K562 (cell line): ENCODE measurements at regions not wholly inside any gene's neighbourhood (a gene's known extent, or its start where the extent isn't known, plus 50 kb on each side); places are given as distances from the start of the nearest gene placed in this dataset.

Experiments
- ATAC-seq: fragments of 200-7000 bp; cut with Tn5 transposase; 3 replicates; pipeline ENCODE4 v1.9.1; 2020; ENCODE audit warnings: moderate library complexity
- BruUV-seq: library from RNA; stranded (reverse); fragments of 400-500 nt; replicated peaks from 2 replicates; lab custom pipeline; 2021; lab: Mats Ljungman, UMichigan
- CTCF ChIA-PET: fragments of 300-600 bp; formaldehyde crosslinking; extraction: SDS; loops from one replicate; lab custom pipeline; 2021; ENCODE audit warnings: low intra/inter-chr PET ratio; lab: Yijun Ruan, JAX
- POLR2A ChIA-PET: fragments of 300-600, 350-650 bp; sonication (Branson Sonifier 250); formaldehyde crosslinking; extraction: SDS; loops from one replicate; lab custom pipeline; 2021; ENCODE audit warnings: antibody characterized with exemption, inconsistent platforms; lab: Yijun Ruan, JAX
- DNase-seq, 4 experiments: peaks; one replicate each; pipeline versions ENCODE4 v3.0.0 to v3.0.0-alpha.2; 2011 to 2018; ENCODE audit warnings: low spot score in 3 of 4, mixed read lengths in 3 of 4; ENCODE audit errors: extremely low read depth in 1 of 4
- FAIRE-seq: peaks from 2 replicates; lab custom pipeline; 2011; peaks lifted over from hg19 to GRCh38; lab: Jason Lieb, UNC
- H2AFZ ChIP-seq: 2 replicates; pipeline ENCODE4 v1.6.0; 2011; ENCODE audit warnings: low read depth, low read length, control low read depth, inconsistent platforms
- H3K27ac ChIP-seq: fragments of 200-600 bp; 3 replicates; pipeline ENCODE4 v1.8.0; 2011; ENCODE audit warnings: low read depth, mild to moderate bottlenecking, control low read depth, inconsistent platforms, low read length, moderate library complexity, mixed read lengths; ENCODE audit errors: extremely low read depth
- H3K27me3 ChIP-seq, 2 experiments: fragments of 300-600 bp in 1 of 2; 2 replicates in 1 of 2; 3 replicates in 1 of 2; pipeline versions ENCODE4 v1.6.0 to v1.8.0; 2011; ENCODE audit warnings: inconsistent platforms in 2 of 2, low read length in 2 of 2, mild to moderate bottlenecking in 1 of 2, mixed read lengths in 1 of 2, moderate library complexity in 1 of 2; ENCODE audit not compliant: control insufficient read depth in 2 of 2, insufficient read depth in 2 of 2
- H3K36me3 ChIP-seq: fragments of 300-600 bp; 3 replicates; pipeline ENCODE4 v1.8.0; 2011; ENCODE audit warnings: mild to moderate bottlenecking, low read length, inconsistent platforms; ENCODE audit not compliant: control insufficient read depth, insufficient read depth
- H3K4me1 ChIP-seq, 2 experiments: fragments of 200-600 bp in 1 of 2; replicated peaks in 1 of 2; 2 replicates in 1 of 2; 3 replicates in 1 of 2; pipeline versions ENCODE4 v1.5.1 to v1.8.0; 2011; ENCODE audit warnings: inconsistent platforms in 2 of 2, low read length in 2 of 2, mild to moderate bottlenecking in 1 of 2, mixed read lengths in 1 of 2, moderate library complexity in 1 of 2; ENCODE audit not compliant: control insufficient read depth in 2 of 2, insufficient read depth in 2 of 2
- H3K4me2 ChIP-seq: 2 replicates; pipeline ENCODE4 v1.6.1; 2011; ENCODE audit warnings: low read length, control low read depth, inconsistent platforms, mixed read lengths; ENCODE audit not compliant: insufficient read depth
- H3K4me3 ChIP-seq: fragments of 200-600 bp; sonication (generic), shearing (Covaris generic); 2 replicates; pipeline ENCODE4 v1.5.1; 2016; ENCODE audit warnings: control low read depth, inconsistent platforms
- H3K79me2 ChIP-seq: fragments of 200-600 bp; 3 replicates; pipeline ENCODE4 v1.8.0; 2011; ENCODE audit warnings: low read length, inconsistent platforms; ENCODE audit not compliant: control insufficient read depth, insufficient read depth
- H3K9ac ChIP-seq, 2 experiments: 2 replicates each; pipeline versions ENCODE4 v1.6.0 to v1.6.1; 2011; ENCODE audit warnings: low read depth in 2 of 2, low read length in 2 of 2, control low read depth in 1 of 2, inconsistent platforms in 1 of 2, mild to moderate bottlenecking in 1 of 2, mixed read lengths in 1 of 2; ENCODE audit not compliant: insufficient read depth in 1 of 2
- H3K9me1 ChIP-seq: one replicate; pipeline ENCODE4 v1.6.0; 2011; ENCODE audit warnings: inconsistent platforms, mild to moderate bottlenecking, low read length, moderate library complexity; ENCODE audit not compliant: control insufficient read depth, insufficient read depth
- H3K9me3 ChIP-seq: replicated peaks from 2 replicates; pipeline ENCODE4 v1.5.1; 2011; ENCODE audit warnings: low read depth, low read length, inconsistent platforms; ENCODE audit not compliant: control insufficient read depth, insufficient read depth
- H4K20me1 ChIP-seq: replicated peaks from 2 replicates; pipeline ENCODE4 v1.6.1; 2011; ENCODE audit warnings: low read length, inconsistent platforms, mixed read lengths; ENCODE audit not compliant: control insufficient read depth, insufficient read depth
- CBFB ChIP-seq: sonication (generic); formaldehyde crosslinking; IDR thresholded peaks from 2 replicates; pipeline ENCODE4 v1.4.0; 2020; ENCODE audit warnings: mild to moderate bottlenecking, missing genetic modification reagents
- IFI16 ChIP-seq: fragments of 250-450 bp; sonication (Bioruptor Pico); IDR thresholded peaks from 2 replicates; pipeline ENCODE4 v2.1.2; 2022; ENCODE audit warnings: mild to moderate bottlenecking, inconsistent platforms
- MIER1 ChIP-seq: fragments of 450-650 bp; IDR thresholded peaks from 2 replicates; pipeline ENCODE4 v1.6.1; 2016; ENCODE audit warnings: antibody characterized with exemption, mild to moderate bottlenecking, low read depth
- PTRF ChIP-seq: fragments of 450-650 bp; IDR thresholded peaks from 2 replicates; pipeline ENCODE4 v1.6.1; 2016; ENCODE audit warnings: mild to moderate bottlenecking, missing genetic modification characterization, missing compliant biosample characterization
- TFAP4 ChIP-seq: sonication (generic); formaldehyde crosslinking; IDR thresholded peaks from 2 replicates; pipeline ENCODE4 v1.8.0; 2022; ENCODE audit warnings: missing genetic modification reagents, mild to moderate bottlenecking, moderate library complexity, borderline replicate concordance
- ZBTB49 ChIP-seq: sonication (generic); formaldehyde crosslinking; IDR thresholded peaks from 2 replicates; pipeline ENCODE4 v1.8.0; 2022; ENCODE audit warnings: missing genetic modification reagents, mild to moderate bottlenecking, borderline replicate concordance
- WGBS: fragments of 100-300 bp; shearing (Covaris generic); methylation state at CpG from one replicate; pipeline ENCODE4 v1.1.6; 2016; ENCODE audit warnings: low coverage, mixed read lengths; ENCODE audit not compliant: insufficient coverage; ENCODE audit errors: missing lambda C conversion rate; 5-methylcytosine and 5-hydroxymethylcytosine counted together
- in situ Hi-C: fragments of 300-500 bp; cut with MboI; formaldehyde crosslinking; loops from 4 replicates; pipeline ENCODE4 v1.15.0; 2018; ENCODE audit warnings: inconsistent platforms, mixed read lengths
- intact Hi-C: fragments of 100-400 bp; cut with micrococcal nuclease; formaldehyde crosslinking; loops from 2 replicates; pipeline ENCODE4 v1.14.2; 2022

- Histone ChIP-seq H3K27me3 (no peaks in the 10 kb centered on the region), H3K9me3 (no peaks in the 10 kb centered on the region), H3K27ac (no peak overlapping the region), H3K4me2 (no peak overlapping the region), H2AFZ (no peak overlapping the region), H3K79me2 (no peaks in the 10 kb centered on the region), H3K9me1 (no peaks in the 10 kb centered on the region), H4K20me1 (no peaks in the 10 kb centered on the region), H3K4me3 (no peak overlapping the region), H3K9ac (no peak overlapping the region), H3K36me3 (no peaks in the 10 kb centered on the region), H3K4me1 (no peaks in the 10 kb centered on the region)
- no peak for DNase-seq
- FAIRE-seq, result no peak
- CTCF ChIA-PET, result no interaction called here
- POLR2A ChIA-PET, result no interaction called here
- intact Hi-C loops (no loop called here), in situ Hi-C loops (no loop called here)
- no TSS peak for BruUV-seq
- 3% methylated on average over 3 of the region's 3 CpGs for WGBS
- ATAC-seq, result no peak
- TF ChIP-seq PTRF (tag), result no peak
- TF ChIP-seq IFI16 (CRISPR knock-in tag), result no peak
- TF ChIP-seq CBFB (CRISPR knock-in tag), result no peak
- TF ChIP-seq ZBTB49 (CRISPR knock-in tag), result no peak
- TF ChIP-seq TFAP4 (CRISPR knock-in tag), result no peak
- no peak for TF ChIP-seq MIER1
Observed at GRCh38 chr2:40665493-40666232, 213.8 kb upstream of the SLC8A1 start.
